SH-SY5Y (cell line): ENCODE measurements at regions not wholly inside any gene's neighbourhood (a gene's known extent, or its start where the extent isn't known, plus 50 kb on each side); places are given as distances from the start of the nearest gene placed in this dataset.

ENCODE experiments used
- GATA2 ChIP-seq: IDR thresholded peaks from 2 replicates; pipeline ENCODE4 v1.6.1; 2011; ENCODE audit warnings: mild to moderate bottlenecking, low read depth, low read length
- GATA3 ChIP-seq: IDR thresholded peaks from 2 replicates; pipeline ENCODE4 v1.6.1; 2011; ENCODE audit warnings: low read depth, mild to moderate bottlenecking, low read length, moderate library complexity

DNA sequence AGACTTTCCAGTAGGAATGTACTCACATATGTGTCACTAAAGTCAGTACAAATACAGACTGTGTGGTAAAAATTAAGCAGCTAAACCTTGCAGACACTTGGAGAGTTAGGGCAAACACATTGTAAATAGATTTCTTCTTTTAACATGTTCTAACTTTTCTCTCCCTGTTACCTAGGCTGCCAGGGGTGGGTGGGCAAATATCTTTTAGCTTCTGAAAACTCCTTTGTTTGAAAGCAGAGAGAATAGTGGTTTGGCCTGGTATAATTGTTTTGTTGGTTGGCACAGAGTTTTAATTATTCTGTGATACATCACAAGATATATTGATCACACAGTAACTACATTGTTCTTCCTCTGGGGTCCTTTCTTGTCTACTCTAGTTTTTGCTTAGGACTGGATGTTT, 289.8 kb upstream of the DACH1 start:
- TF ChIP-seq GATA2 (no peak), GATA3 (no peak)

GRCh38 chr13:72153272-72153671, 286.3 kb upstream of the DACH1 start:
- no peak for TF ChIP-seq GATA2
- no peak for TF ChIP-seq GATA3

DNA sequence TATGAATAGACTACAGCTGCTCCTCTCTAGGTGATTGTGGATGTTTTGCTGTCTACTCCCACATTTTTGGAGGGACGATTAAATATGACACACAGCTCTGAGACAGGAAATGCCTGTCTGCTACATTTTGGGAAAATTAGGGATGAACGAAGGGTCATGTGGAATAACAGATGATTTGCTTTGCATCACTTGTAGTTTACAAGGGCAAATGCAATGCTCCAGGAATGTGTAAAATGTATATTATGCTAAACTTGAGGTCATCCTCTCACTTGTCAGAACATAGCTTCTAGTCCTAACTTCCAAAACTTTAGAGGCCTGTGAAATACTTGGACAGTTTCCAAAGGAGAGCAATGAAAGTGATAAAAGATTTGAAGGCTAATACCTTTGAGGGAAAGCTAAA, 284.2 kb upstream of the DACH1 start:
- TF ChIP-seq GATA3 (no peak), GATA2 (no peak)

DNA sequence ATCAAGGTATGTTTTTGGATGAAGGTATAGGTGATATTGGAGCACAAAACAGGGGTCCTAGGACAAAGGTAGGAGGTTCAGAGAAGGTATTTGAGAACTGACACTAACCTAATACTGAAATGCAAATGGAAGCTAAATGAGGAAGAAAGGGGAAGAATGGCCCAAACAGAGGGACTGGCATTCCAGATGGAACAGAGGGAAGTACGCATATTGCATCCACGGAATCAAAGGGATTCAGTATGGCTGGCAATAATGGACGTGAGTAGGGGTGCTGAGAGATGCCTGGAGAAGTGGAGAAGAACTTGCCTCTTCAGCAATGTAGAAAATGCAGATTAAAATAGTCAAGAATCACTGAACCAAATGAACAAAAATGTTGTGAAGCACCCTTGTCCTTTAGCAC, 283.5 kb upstream of the DACH1 start:
- TF ChIP-seq GATA2: no peak
- no peak for TF ChIP-seq GATA3

DNA sequence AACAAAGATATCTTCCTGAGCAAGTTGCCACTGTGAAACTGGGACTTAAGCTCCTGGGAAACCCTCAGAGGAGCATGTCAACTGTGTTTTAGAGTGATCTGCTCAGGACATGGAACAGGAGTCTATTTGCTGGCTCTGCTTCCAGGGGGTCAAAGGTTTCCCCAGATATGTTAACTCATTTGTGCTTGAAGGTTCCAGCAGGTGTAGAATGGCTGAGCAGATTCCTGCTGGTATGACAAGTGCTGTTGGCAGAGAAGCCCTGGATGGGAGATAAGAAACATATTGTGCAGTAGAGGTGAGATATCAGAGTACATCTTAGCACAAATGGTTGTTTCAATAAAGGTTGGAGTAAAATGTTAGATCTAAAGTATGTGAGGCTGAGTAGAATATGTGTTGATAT, 282.7 kb upstream of the DACH1 start:
- TF ChIP-seq GATA2 (no peak), GATA3 (no peak)

- TF ChIP-seq GATA3 (no peak), GATA2 (no peak)
Measured at GRCh38 chr13:72146816-72147215, 279.8 kb upstream of the DACH1 start.

DNA sequence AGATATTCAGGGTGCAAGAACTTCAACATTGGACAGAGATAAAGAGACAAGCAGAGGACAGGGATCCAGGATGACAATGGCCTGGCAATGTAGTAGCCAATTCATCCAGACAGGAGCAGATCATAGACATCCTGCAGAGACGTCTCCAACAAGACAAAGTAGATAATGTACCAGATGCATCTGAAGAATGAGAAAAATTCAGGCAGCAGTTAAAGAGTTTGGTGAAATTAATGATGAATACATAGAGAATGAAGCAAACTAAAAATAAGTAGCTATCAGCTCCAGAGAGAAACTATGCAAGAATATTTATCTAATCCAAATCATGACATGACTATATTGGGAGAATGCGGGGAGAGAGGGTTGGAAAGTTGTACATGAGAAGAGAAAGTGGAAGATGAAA, 278.4 kb upstream of the DACH1 start:
- TF ChIP-seq GATA3: no peak
- no peak for TF ChIP-seq GATA2

GRCh38 chr13:72144636-72145035, 277.6 kb upstream of the DACH1 start:
- TF ChIP-seq GATA3 (no peak), GATA2 (no peak)

DNA sequence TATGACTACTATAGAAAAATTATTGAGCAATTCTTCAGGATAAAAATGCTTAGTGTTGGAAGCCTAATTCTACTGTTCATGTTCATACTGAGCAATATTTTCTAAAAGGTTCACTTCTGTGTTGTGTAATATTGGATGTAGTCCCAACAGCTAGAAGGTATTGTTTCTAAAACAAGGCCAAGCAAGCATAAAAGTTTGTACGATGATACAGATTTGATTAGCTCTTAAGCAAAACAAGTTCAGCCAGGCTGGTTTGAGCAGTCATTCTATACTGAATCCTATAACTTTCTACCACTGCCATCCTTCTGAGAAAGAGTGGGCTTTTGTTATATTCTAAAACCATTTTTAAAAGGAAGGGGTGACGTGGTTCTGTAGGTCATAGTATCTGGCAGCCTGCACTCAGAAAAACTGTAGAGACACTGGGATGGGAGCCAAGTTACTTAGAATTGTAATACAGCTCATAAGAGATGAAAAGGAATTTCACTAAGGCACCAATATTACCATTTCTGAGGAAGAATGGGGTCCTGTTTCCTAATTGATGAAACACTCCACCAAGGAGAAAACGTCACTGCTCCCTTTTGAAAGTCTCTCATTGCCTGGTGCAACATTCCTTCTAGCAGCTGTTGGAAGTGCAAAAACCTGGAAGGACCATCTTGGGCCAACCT, 275.0 kb upstream of the DACH1 start:
- TF ChIP-seq GATA2 (no peak), GATA3 (no peak)

DNA sequence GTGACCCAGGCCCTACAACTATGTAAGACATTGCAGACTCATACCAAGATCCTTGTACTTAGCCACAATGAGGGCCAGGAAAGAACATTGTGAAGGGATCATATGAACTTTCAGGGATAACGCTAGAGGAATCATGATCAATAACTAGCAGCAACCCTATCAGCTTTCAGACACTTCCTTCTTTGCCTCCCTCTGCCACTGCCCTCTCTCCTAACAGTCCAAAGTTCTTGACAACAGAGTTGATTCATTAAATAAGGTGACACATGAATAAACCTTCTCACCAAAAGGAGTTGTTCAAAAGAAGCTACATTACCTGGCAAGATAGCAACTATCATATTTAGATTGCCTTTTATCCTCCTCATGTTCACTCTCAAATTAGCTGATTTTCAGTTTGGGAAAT, 272.2 kb upstream of the DACH1 start:
- TF ChIP-seq GATA3: no peak
- TF ChIP-seq GATA2: no peak

DNA sequence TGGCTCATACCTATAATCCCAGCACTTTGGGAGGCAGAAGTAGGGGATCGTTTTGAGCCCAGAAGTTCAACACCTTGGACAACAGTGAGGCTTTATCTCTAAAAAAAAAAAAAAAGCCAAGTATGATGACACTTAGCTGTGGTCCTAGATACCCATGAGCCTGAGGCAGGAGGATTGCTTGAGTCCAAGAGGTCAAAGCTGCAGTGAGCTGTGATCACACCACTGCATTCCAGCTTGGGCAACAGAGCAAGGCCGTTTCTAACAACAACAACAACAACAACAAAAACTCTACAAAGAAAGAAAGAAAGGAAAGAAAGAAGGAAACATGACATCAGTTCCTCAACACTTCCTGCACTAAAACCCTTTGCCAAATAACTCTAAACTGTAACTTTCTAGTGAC, 265.1 kb upstream of the DACH1 start:
- no peak for TF ChIP-seq GATA3
- TF ChIP-seq GATA2: no peak

DNA sequence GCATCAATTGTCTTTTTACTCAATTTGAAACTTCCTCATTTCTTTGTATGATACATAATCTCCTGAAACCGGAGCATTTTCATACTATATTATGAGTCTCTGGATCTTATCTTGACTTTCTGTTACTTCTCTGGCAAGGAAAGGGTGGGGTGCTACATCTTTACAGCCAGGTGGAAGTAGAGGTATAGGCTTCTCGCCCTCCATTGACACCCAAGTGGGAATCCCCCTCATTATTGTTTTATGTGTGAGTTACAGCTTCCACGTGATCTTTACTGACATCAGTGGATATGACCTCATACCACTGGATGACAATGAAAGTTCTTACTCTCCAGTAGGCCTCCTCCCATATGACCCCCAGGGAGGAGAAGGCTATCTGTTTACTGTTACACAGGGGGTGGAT, 262.1 kb upstream of the DACH1 start:
- TF ChIP-seq GATA3 (no peak), GATA2 (no peak)

DNA sequence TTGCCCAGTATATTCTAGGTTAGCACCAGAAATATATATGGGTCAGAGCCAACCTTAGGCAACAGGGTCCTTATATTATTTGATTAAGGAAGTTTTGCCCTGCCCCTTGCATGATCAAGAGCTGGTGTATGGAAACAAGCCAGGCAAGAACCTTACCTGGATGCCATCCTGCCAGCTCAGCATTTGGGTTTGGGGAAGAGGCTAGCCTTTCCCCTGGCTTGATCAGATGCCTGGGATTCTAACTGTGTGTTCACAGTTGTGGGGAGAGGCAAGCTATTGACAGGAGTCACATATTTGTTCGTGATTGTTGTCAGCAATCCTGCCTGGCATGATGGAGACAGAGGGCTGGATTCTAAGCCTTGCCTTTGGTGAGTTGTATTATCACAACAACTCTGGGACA, 260.0 kb upstream of the DACH1 start:
- TF ChIP-seq GATA2 (no peak), GATA3 (no peak)

- no peak for TF ChIP-seq GATA2
- no peak for TF ChIP-seq GATA3
Measured at GRCh38 chr13:72126424-72126823, 259.4 kb upstream of the DACH1 start.

DNA sequence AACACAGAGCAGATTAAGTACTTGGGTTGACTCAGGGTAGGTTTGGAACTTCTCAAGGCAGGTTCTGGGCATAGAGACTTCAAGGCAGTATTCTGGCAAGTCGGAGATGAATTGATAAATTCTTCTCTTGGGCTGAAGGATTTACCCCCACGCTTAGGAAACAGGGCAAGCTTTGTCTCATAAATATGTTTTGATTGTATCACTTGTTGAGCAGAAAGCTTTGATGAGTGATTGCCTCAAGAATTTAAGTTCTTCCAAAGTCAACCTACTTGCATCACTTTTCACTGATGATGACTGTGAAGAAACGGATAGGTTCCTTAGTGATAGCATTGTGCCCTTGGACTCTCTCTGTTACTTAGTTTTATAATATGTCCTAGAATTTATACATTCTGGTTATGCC, 258.6 kb upstream of the DACH1 start:
- TF ChIP-seq GATA2 (no peak), GATA3 (no peak)
